HG03025 (cell line): ENCODE measurements at regions not wholly inside any gene's neighbourhood (a gene's known extent, or its start where the extent isn't known, plus 50 kb on each side); places are given as distances from the start of the nearest gene placed in this dataset.
"Not testable (repeated sequence)": the region's sequence is repeated elsewhere in the genome, so short reads cannot be mapped to it uniquely, and the experiment has no call there.

ENCODE experiments used
- ATAC-seq: cut with Tn5 transposase; IDR thresholded peaks from one replicate; pipeline ENCODE4 v1.9.1; 2021; ENCODE audit warnings: mild to moderate bottlenecking, moderate library complexity; ENCODE audit not compliant: unreplicated experiment, low FRiP score

DNA sequence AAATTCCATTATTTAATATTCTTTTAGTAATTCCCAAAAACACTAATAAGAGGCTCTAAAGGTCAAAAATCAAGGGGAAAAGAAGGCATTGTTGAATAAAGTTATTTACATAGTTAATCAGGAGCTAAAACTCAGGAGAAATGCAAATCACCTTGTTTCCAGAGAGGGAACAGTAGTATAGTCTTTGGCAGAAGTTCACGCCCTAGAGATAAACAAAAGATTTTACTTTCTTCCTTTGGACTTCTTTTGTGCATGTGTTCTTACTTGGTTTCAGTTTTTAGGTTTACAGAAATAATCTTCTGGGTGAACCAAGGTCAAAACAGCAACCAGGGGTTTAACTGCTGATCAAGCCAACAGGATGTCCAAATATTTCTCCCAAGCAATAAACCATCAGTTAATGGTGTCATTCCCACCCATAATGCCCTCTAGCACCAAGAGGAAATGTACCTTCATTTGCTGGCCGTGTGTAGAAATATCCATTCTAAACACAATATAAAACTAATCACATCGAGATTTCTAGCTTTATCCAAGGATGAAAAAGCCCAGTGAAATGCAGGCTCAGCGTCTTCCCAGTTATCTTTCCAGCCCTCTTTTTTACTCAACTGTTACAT, 518.8 kb upstream of the SOX9 start:
- no peak for ATAC-seq

DNA sequence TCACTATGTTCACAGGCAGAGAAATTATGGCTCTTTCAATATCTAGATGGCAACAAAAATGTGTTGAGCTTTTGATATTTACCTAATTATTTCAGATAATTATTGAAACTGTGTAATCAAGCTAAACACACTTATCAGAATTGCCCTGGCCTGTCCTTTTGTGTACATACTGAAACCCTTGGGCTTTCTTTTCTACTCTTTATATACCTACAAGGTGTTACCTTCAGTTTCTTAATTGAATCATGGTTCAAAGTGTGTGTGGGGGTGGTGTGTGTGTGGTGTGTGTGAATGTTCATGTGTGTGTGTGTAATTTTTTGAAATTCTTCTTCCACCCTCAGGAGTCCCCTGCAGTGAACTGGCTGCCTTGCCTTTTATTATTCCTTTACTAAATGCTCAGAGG, 506.8 kb upstream of the SOX9 start:
- no peak for ATAC-seq

DNA sequence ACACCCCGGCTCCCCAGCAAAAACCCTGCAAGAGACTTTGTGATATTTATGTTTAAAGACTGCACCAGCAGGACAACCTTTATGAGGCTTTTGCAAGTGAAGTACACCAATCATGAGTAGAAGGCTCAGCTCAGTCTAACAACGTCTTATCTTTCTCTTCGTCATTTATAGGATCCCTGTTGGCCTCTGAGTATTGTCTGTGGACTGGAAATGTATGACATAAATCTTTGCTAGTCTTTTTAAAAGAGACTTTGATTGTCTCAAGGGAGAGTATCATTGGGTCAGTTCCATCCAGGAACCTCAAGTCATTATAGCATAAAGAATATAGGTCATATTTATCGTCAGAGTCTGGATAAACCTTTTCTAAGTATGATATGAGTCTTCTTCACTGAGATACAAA, 505.0 kb upstream of the SOX9 start:
- ATAC-seq: no peak

DNA sequence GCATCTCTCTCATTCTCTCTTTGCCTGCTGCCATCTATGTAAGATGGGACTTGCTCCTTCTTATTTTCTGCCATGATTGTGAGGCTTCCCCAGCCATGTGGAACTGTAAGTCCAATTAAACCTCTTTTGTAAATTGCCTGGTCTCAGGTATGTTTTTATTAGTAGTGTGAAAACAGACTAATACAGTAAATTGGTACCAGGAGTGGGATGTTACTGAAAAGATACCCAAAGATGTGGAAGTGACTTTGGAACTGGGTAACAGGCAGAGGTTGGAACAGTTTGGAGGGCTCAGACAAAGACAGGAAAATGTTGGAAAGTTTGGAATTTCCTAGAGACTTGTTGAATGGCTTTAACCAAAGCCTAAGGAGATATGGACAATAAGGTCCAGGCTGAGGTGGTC, 503.1 kb upstream of the SOX9 start:
- not testable (repeated sequence) for ATAC-seq

DNA sequence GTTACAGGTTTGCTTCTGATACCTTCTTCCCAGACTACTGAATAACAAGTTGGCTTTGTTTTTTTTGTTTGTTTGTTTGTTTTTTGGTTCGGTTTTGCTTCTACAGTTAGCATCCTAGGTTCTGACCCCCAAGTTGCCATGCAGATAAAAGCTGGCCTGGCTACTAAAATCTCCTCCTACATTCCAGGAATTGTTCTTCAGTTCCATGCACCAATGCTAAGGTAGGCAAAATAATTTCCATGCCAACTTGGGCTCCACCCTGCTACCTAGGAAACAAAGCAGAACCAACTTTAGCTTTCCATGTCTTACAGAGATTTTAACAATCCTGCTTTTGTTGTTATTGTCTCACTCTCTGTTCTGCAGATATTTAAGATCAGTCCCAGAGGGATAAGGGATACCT, 495.5 kb upstream of the SOX9 start:
- no peak for ATAC-seq

DNA sequence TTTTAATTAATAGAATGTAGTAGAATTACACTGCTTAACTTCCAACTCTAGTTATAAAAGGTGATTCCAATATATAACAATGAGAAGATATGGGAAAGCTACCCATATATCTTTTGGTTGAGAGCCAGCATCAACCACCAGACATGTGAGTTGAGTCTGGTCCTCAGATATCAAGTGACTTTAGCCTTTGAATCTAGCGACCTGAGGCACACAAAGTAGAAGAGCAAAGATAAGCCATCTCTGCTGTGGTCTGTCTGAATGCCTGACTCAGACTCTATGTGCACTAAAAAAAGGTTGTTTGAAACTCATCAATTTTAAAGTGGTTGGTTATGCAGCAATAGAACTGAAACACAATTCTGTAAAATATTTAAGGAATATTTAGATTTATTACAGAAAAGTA, 492.5 kb upstream of the SOX9 start:
- no peak for ATAC-seq

DNA sequence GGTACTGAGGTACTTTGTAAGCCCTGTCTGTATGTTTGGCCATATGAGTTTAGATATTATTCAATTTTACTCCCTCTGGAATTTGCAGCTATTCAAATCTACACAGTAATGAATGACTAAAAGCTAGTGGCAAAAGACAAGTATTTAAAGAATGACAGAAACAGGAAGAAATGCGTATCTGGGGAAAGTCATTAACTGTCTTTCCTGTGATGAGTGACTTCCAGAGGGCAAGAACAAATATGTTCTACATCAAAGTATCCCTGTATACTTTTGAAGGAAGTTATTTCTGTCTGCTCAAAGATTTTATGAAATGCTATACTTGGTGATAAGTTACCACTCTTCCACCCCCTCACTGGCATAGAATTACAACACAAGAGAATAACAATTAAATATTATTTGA, 489.3 kb upstream of the SOX9 start:
- no peak for ATAC-seq

DNA sequence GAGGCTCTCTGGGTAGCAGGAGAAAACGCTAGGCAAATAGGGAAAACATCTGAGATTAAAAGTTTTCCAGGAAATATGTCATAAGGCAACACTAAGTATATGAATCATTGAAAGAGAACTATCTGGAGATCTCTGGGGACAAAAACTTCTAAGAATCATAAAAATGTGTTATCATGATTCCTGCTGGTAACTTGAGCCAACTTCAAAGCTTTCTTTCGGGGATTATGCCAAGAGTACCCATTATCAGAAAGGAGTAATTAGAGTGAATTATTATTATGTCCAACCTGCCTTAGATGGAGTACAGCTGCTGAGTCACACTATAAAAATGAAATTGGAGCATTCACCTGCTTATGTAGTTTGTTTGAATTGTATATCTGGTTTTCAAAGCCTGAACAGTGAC, 488.5 kb upstream of the SOX9 start:
- ATAC-seq: no peak

DNA sequence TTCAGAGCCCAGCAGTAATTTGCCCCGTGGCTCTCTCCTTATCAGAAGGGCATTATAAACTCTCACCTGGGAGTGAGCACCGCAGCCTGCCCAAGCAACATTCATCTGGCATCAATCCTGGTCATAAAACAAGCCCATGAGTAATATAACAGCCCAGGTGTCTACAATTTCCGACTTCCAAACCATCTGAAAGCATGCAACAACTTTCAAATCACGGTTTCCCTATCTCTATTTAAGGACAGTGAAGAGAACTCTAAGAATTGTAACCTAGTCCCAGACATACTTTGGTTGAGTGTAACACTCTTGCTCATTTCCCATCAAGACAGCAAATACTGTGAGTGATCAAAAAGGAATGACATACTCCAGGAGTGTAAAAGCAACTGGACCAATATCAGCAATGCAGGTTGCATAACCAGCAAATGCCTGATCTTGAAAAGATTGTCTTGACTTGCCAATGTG, 487.4 kb upstream of the SOX9 start:
- ATAC-seq: no peak

DNA sequence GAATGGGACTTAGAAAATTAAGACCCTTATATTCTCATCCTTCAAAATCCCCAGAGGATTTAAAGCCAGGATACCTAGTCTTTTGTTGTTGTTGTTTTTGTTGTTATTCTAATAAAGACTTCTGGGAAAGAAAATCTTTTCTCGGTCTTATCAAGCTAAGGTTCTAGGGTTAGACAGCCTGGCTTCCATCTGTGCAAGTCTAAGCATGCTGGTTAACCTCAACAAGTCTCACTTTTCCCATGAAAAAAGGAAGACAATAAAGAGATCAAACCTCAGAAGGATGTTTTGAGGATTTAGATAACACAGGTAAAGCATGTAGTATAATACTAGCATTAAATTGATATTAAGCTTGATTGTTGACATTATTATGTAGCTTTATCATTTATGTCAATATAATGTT, 486.4 kb upstream of the SOX9 start:
- no peak for ATAC-seq

DNA sequence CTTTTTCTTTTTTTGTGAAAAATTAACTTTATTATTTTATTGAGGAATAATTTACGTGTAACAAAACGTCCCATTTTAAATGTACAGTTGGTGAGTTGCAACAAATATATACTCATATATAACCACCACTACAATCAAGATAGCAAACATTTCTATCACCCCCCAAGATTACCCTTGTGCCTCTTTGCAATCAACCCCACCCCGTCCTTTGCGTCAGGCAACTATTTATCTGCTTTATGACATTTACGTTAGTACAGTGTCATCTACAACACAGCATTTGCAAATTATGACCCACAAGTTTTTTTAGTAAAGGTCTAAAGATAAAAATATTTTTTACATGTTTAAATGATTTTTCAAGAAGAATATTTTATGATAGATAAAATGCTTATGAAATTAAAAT, 485.6 kb upstream of the SOX9 start:
- no peak for ATAC-seq

DNA sequence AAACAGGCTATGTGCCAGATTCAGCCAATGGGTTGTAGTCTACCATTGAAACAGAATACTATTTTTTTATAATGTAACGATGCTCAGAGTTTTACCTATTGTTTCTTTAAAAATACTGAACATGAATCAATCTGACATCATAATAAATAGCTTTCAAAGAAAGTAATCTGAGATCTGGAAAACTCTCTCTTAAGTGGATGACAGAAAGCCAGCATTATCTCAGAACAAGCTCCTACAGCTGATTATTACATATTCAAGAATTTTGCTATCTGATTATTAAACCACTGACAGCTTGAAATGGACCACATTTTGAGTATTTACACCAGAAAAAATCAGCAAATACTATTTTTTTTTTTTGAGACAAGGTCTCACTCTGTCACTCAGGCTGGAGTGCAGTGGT, 484.2 kb upstream of the SOX9 start:
- no peak for ATAC-seq

DNA sequence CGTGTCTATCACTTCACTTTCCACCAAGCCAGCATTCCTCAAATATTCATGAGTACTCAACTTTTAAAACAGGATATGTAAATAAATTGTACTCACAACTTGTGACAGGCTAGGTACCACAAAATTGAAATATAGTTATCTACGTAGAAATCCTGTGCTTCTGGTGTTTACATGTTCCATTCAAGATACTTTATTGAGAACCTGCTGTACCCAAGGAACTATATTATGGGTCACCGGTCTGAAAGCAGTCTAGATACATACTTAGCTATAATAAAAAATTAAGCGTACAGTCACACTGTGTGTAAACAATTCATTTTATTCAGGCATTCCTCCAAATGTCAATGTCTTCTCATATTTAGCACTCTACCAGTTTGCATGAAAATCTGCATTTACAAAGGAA, 482.2 kb upstream of the SOX9 start:
- no peak for ATAC-seq

DNA sequence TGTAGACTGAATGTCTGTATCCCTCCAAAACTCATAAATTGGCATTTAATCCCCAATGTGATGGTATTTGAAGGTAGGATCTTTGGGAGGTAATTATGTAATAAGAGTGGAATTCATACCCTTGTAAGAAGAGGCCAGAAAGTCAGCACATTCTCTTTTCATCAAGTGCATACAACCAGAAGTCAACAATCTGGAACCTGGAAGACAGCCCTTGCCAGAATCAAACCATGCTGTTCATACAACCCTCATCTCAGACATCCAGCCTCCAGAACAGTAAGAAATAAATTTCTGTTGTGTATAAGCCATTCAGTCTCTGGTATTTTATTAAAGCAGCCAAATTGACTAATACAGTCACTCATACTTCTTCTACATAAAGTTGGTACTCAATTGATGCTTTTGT, 481.0 kb upstream of the SOX9 start:
- ATAC-seq: no peak

DNA sequence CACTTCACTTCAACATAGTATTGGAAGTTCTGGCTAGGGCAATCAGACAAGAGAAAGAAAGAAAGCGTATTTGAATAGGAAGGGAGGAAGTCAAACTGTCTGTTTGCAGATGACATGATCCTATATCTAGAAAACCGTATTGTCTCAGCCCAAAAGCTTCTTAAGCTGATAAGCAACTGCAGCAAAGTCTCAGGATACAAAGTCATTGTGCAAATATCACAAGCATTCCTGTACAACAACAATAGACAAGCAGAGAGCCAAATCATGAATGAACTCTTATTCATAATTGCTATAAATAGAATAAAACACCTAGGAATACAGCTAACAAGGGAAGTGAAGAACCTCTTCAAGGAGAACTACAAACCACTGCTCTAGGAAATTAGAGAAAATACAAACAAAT, 473.9 kb upstream of the SOX9 start:
- ATAC-seq: not testable (repeated sequence)

DNA sequence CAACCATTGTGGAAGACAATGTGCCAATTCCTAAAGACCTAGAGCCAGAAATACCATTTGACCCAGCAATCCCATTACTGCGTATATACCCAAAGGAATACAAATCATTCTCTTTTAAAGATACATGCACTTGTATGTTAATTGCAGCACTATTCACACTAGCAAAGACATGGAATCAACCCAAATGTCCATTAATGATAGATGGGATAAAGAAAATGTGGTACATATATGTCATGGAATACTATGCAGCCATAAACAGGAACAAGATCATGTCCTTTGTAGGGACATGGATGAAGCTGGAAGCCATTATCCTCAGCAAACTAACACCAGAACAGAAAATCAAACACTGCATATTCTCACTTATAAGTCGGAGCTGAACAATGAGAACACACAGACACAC, 472.5 kb upstream of the SOX9 start:
- ATAC-seq: not testable (repeated sequence)

DNA sequence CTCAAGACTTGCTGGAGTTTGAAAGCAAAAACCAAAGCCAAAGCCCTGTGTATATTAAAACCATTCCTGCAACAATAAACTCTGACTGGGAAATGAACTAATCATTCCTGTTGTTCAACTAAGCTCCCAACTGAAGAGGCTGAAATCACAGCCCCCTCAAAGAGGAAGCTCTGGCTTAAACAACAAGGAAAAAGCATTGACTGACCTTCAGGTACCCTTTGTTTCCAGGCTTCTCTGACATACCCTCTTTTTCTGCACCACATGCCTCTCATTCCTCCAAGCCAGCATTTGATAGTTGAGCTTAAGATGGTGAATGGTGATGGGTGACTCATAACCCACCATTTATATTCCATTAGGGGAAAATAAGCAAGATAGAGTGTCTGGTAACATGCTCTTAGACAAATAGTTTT, 470.9 kb upstream of the SOX9 start:
- ATAC-seq: no peak

DNA sequence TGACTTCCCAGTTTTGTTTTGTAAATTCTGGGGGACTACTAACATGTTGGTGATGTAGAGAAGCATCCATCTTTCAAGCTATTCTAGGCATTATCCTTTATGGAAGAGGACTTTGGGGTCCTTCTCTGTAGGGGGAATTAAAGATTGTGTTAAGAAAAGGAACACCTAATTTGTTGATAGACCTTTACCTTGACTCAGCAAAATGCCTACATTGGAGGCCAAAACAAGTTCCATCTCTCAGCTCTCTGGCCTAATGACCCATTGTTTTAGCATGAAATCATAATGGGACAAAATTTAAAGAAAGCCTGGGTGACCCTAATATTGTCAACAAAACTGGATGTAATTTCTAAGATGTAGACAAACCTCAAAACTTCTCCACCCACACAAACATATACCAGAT, 465.3 kb upstream of the SOX9 start:
- no peak for ATAC-seq

DNA sequence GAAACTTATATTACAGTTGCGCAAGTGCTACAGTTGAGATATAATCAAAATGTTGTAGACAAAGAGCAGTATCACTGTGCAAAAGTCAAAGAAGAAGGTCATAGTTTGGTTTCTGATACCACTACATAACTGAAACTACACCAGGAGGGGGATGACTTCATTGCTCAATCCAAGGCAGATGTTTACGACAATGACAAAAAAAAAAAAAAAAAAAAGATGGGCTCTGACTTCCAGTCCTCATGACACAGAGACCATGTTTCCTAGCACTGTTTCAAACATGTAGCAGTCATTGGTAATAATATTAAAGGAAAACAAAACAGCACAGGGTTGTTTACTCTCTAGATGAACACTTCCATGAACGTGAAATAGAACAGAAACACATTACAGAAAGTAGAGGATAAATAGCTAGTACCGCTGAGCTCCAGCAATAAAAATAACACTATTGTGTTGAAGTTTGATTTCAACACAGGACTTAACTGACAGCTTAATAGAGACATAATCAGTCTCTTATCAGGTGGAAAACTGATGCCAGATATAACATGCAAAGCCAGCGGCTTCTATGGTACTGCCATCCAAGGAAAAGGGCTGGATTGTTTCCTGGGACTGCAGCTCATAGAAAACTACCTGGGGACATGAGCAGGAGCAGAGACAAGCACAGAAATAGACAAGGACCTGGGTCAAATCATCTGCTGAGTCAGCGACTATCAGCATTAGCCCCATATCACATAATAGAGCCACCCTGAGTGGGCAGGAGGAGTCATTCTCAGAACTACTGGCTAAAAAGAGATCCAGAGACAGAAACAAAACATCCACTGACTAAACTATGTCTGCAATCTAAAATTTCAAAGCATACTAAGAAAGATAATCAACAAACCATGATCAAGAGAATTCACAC, 463.6 kb upstream of the SOX9 start:
- no peak for ATAC-seq

DNA sequence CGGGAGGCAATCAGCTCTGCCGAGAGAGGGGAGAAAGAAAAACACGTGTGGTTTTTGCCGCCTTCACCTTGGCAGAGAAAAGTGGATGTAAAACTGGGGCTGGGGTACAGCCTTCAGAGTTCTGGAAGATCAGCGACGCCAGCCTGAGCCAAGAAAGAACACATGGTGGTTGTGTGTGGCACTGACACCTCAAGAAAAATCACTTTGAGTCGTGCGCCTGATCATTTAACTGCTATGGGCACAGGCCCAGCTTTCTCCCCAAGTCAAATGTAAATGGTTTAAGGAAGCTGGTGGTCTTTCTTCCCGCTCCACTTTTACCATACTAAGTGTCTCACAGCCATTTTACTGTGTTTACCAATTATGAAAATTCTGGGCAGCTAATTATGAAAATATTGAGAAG, 461.8 kb upstream of the SOX9 start:
- no peak for ATAC-seq

DNA sequence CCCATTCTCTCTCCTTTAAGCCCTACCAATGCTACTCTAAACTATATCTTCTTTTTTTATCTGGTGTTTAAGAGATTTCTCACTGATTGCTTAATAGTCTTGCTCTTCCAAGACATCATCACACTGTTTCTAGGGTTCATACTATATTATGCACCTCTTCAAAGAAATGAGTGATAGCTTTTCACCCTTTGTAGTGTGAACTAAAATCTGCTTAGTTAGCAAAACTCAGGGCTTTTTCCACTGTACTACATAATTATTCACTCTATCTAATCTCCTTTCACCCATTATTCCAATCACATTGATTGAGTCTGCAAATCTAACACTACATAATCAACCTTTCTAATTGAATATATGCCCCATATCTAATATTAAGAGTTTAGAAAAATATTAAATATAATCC, 456.0 kb upstream of the SOX9 start:
- ATAC-seq: no peak

DNA sequence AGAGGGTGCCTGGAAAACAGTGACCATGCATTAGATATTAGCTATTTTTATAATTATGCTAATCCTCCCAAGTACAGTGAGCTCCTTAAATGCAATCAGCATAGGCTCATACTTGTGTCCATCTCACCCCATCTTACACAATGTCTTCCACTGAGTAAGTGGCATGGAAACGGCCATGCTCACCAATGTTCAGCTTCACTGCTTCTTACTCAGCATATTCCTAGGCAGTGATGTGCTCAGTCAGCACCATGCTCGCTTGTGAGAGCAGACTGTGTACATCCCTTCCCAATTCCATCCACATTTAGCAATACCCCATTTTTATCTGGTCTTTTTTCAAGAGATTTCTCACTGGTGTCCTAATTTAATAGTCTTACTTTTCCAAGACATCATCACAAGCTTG, 454.8 kb upstream of the SOX9 start:
- no peak for ATAC-seq
